ENCODE measurements at regions not wholly inside any gene's neighbourhood (a gene's known extent, or its start where the extent isn't known, plus 50 kb on each side); places are given as distances from the start of the nearest gene placed in this dataset.

- H3K4me3 ChIP-seq (ENCODE audit: low read length): no peak overlapping the region
- DNase-seq (ENCODE audit: low read depth, low spot score): no peak
Measured at GRCh38 chr5:56460681-56461191, 227.6 kb upstream of the ANKRD55 start.

GRCh38 chr5:56460195-56460546 lies 227.0 kb upstream of the ANKRD55 start:
- DNase-seq (ENCODE audit: low read depth, low spot score): no peak
- no peak overlapping the region for H3K4me3 ChIP-seq (ENCODE audit: low read length)

- no peak overlapping the region for H3K4me3 ChIP-seq (ENCODE audit: low read length)
- DNase-seq (ENCODE audit: low read depth, low spot score): no peak
Measured at GRCh38 chr5:56459394-56460194, 226.5 kb upstream of the ANKRD55 start.

- DNase-seq (ENCODE audit: low read depth, low spot score): no peak
- H3K4me3 ChIP-seq (ENCODE audit: low read length): no peak overlapping the region
Measured at GRCh38 chr5:56457887-56458812, 225.0 kb upstream of the ANKRD55 start.

GRCh38 chr5:56456002-56456401 lies 222.9 kb upstream of the ANKRD55 start:
- H3K4me3 ChIP-seq (ENCODE audit: low read length): no peak overlapping the region
- no peak for DNase-seq (ENCODE audit: low read depth, low spot score)

GRCh38 chr5:56455417-56455816 lies 222.3 kb upstream of the ANKRD55 start:
- DNase-seq (ENCODE audit: low read depth, low spot score): no peak
- no peak overlapping the region for H3K4me3 ChIP-seq (ENCODE audit: low read length)

GRCh38 chr5:56454219-56454862 lies 221.2 kb upstream of the ANKRD55 start:
- H3K4me3 ChIP-seq (ENCODE audit: low read length): no peak overlapping the region
- DNase-seq (ENCODE audit: low read depth, low spot score): no peak

- DNase-seq (ENCODE audit: low read depth, low spot score): no peak
- no peak overlapping the region for H3K4me3 ChIP-seq (ENCODE audit: low read length)
Measured at GRCh38 chr5:56451742-56452141, 218.6 kb upstream of the ANKRD55 start.

- DNase-seq (ENCODE audit: low read depth, low spot score): no peak
- H3K4me3 ChIP-seq (ENCODE audit: low read length): no peak overlapping the region
Measured at GRCh38 chr5:56450766-56451165, 217.6 kb upstream of the ANKRD55 start.

- no peak for DNase-seq (ENCODE audit: low read depth, low spot score)
Measured at GRCh38 chr5:56449071-56449640, 216.0 kb upstream of the ANKRD55 start.

GRCh38 chr5:56447656-56448055 lies 214.5 kb upstream of the ANKRD55 start:
- DNase-seq (ENCODE audit: low read depth, low spot score): no peak

More at GRCh38 chr5:56449071-56449640, 216.0 kb upstream of the ANKRD55 start:
- H3K4me3 ChIP-seq (ENCODE audit: low read length): no peak overlapping the region

GRCh38 chr5:56447232-56447631 lies 214.1 kb upstream of the ANKRD55 start:
- H3K4me3 ChIP-seq (ENCODE audit: low read length): no peak overlapping the region
- no peak for DNase-seq (ENCODE audit: low read depth, low spot score)

More at GRCh38 chr5:56447656-56448055, 214.5 kb upstream of the ANKRD55 start:
- H3K4me3 ChIP-seq (ENCODE audit: low read length): no peak overlapping the region

- no peak for DNase-seq (ENCODE audit: low read depth, low spot score)
Measured at GRCh38 chr5:56446728-56447127, 213.6 kb upstream of the ANKRD55 start.

GRCh38 chr5:56443826-56444225 lies 210.7 kb upstream of the ANKRD55 start:
- DNase-seq (ENCODE audit: low read depth, low spot score): no peak
- H3K4me3 ChIP-seq (ENCODE audit: low read length): no peak overlapping the region

More at GRCh38 chr5:56446728-56447127, 213.6 kb upstream of the ANKRD55 start:
- H3K4me3 ChIP-seq (ENCODE audit: low read length): no peak overlapping the region

- H3K4me3 ChIP-seq (ENCODE audit: low read length): no peak overlapping the region
- no peak for DNase-seq (ENCODE audit: low read depth, low spot score)
Measured at GRCh38 chr5:56440871-56441740, 208.0 kb upstream of the ANKRD55 start.

- DNase-seq (ENCODE audit: low read depth, low spot score): no peak
- no peak overlapping the region for H3K4me3 ChIP-seq (ENCODE audit: low read length)
Measured at GRCh38 chr5:56434986-56435385, 201.9 kb upstream of the ANKRD55 start.

GRCh38 chr5:56433039-56433617 lies 200.0 kb upstream of the ANKRD55 start:
- H3K4me3 ChIP-seq (ENCODE audit: low read length): no peak overlapping the region
- DNase-seq (ENCODE audit: low read depth, low spot score): no peak

GRCh38 chr5:56432321-56432720 lies 199.2 kb upstream of the ANKRD55 start:
- DNase-seq (ENCODE audit: low read depth, low spot score): no peak
- no peak overlapping the region for H3K4me3 ChIP-seq (ENCODE audit: low read length)
